H1 (cell line): ENCODE measurements at regions not wholly inside any gene's neighbourhood (a gene's known extent, or its start where the extent isn't known, plus 50 kb on each side); places are given as distances from the start of the nearest gene placed in this dataset.
"Not testable (repeated sequence)": the region's sequence is repeated elsewhere in the genome, so short reads cannot be mapped to it uniquely, and the experiment has no call there.

Experiments
- CTCF ChIA-PET: fragments of 300-600 bp; sonication (Branson Sonifier 250); formaldehyde crosslinking; loops from one replicate; lab custom pipeline; 2021; ENCODE audit not compliant: partially characterized antibody; lab: Charles Lee
- POLR2A ChIA-PET: fragments of 300-600 bp; sonication (Branson Sonifier 250); formaldehyde crosslinking; loops from one replicate; lab custom pipeline; 2021; ENCODE audit warnings: inconsistent platforms; ENCODE audit not compliant: partially characterized antibody; lab: Charles Lee
- DNase-seq, 2 experiments: peaks; one replicate each; pipeline versions ENCODE4 v3.0.0 to v3.0.0-alpha.2; 2010 to 2022; ENCODE audit warnings: low spot score in 2 of 2, low read depth in 1 of 2, mixed read lengths in 1 of 2
- FAIRE-seq: peaks from 2 replicates; lab custom pipeline; 2011; peaks lifted over from hg19 to GRCh38; lab: Jason Lieb, UNC
- H2AFZ ChIP-seq: 2 replicates; pipeline ENCODE4 v1.8.1; 2012; ENCODE audit warnings: low read length, inconsistent platforms
- H2AK5ac ChIP-seq: 2 replicates; pipeline ENCODE4 v1.6.1; 2013; ENCODE audit warnings: low read depth, low read length
- H2BK120ac ChIP-seq: replicated peaks from 2 replicates; pipeline ENCODE3; 2013; ENCODE audit warnings: low read depth, low read length, inconsistent platforms
- H2BK12ac ChIP-seq: 2 replicates; pipeline ENCODE4 v1.6.1; 2013; ENCODE audit warnings: low read depth, low read length
- H2BK15ac ChIP-seq: 2 replicates; pipeline ENCODE4 v1.6.1; 2013; ENCODE audit warnings: low read length
- H2BK20ac ChIP-seq: 2 replicates; pipeline ENCODE4 v1.6.1; 2013; ENCODE audit warnings: low read length
- H2BK5ac ChIP-seq: 2 replicates; pipeline ENCODE4 v1.6.1; 2013; ENCODE audit warnings: low read depth, low read length
- H3K14ac ChIP-seq: 2 replicates; pipeline ENCODE4 v1.6.1; 2013; ENCODE audit warnings: inconsistent platforms; ENCODE audit not compliant: insufficient read length
- H3K18ac ChIP-seq: 2 replicates; pipeline ENCODE4 v1.6.1; 2013; ENCODE audit warnings: low read length; ENCODE audit errors: extremely low read depth
- H3K23ac ChIP-seq: 2 replicates; pipeline ENCODE4 v1.6.1; 2013; ENCODE audit warnings: inconsistent platforms; ENCODE audit not compliant: insufficient read length
- H3K23me2 ChIP-seq: 2 replicates; pipeline ENCODE4 v1.6.1; 2013; ENCODE audit warnings: low read depth, low read length
- H3K27ac ChIP-seq: 2 replicates; pipeline ENCODE4 v1.6.1; 2011; ENCODE audit warnings: low read depth, low read length, inconsistent platforms
- H3K27me3 ChIP-seq, 4 experiments: replicated peaks in 1 of 4; 1 replicate in 1 of 4; 2 replicates in 3 of 4; pipeline versions ENCODE4 v1.6.1 to v1.8.1; 2011 to 2013; ENCODE audit warnings: low read length in 3 of 4, mild to moderate bottlenecking in 3 of 4, inconsistent platforms in 2 of 4, mixed read lengths in 2 of 4, moderate library complexity in 1 of 4; ENCODE audit not compliant: control insufficient read depth in 3 of 4, insufficient read depth in 3 of 4; ENCODE audit errors: extremely low read depth in 1 of 4
- H3K36me3 ChIP-seq, 4 experiments: 2 replicates each; pipeline versions ENCODE4 v1.6.1 to v1.8.1; 2011 to 2013; ENCODE audit warnings: mild to moderate bottlenecking in 4 of 4, low read length in 3 of 4, moderate library complexity in 2 of 4, control low read depth in 1 of 4, inconsistent platforms in 1 of 4; ENCODE audit not compliant: insufficient read depth in 4 of 4, control insufficient read depth in 2 of 4
- H3K4ac ChIP-seq: replicated peaks from 2 replicates; pipeline ENCODE3; 2013; ENCODE audit warnings: low read length, low read depth, mixed read lengths, inconsistent platforms; ENCODE audit not compliant: insufficient read length
- H3K4me1 ChIP-seq, 4 experiments: replicated peaks in 1 of 4; 1 replicate in 1 of 4; 2 replicates in 3 of 4; pipeline versions ENCODE4 v1.6.1 to v1.8.1; 2011 to 2013; ENCODE audit warnings: low read length in 3 of 4, inconsistent platforms in 2 of 4, mixed read lengths in 1 of 4; ENCODE audit not compliant: insufficient read depth in 4 of 4, control insufficient read depth in 3 of 4
- H3K4me2 ChIP-seq, 2 experiments: 2 replicates each; pipeline versions ENCODE4 v1.6.1 to v1.8.1; 2011 to 2013; ENCODE audit warnings: low read depth in 2 of 2, low read length in 2 of 2, control low read depth in 1 of 2, inconsistent platforms in 1 of 2, mild to moderate bottlenecking in 1 of 2; ENCODE audit not compliant: insufficient read depth in 1 of 2
- H3K4me3 ChIP-seq, 4 experiments: fragments of 200-600, 300-600 bp in 1 of 4; sonication (generic), shearing (Covaris generic), sonication (Bioruptor Twin) in 1 of 4; 2 replicates each; pipeline versions ENCODE4 v1.5.1 to v1.8.1; 2011 to 2016; ENCODE audit warnings: low read length in 4 of 4, low read depth in 3 of 4, control low read depth in 2 of 4, inconsistent platforms in 2 of 4, mild to moderate bottlenecking in 2 of 4, mixed read lengths in 1 of 4, moderate library complexity in 1 of 4; ENCODE audit not compliant: insufficient read depth in 2 of 4; ENCODE audit errors: extremely low read depth in 1 of 4
- H3K56ac ChIP-seq: replicated peaks from 2 replicates; pipeline ENCODE3; 2013; ENCODE audit warnings: low read depth, mild to moderate bottlenecking, mixed read lengths, low read length, inconsistent platforms; ENCODE audit not compliant: insufficient read length
- H3K79me1 ChIP-seq: 2 replicates; pipeline ENCODE4 v1.6.1; 2013; ENCODE audit warnings: low read depth, low read length, control low read depth
- H3K79me2 ChIP-seq, 2 experiments: 2 replicates each; pipeline versions ENCODE4 v1.6.1 to v1.8.1; 2012 to 2013; ENCODE audit warnings: low read length in 2 of 2, mild to moderate bottlenecking in 2 of 2, inconsistent platforms in 1 of 2; ENCODE audit not compliant: insufficient read depth in 2 of 2, control insufficient read depth in 1 of 2
- H3K9ac ChIP-seq, 4 experiments: replicated peaks in 1 of 4; 1 replicate in 1 of 4; 2 replicates in 3 of 4; pipeline versions ENCODE4 v1.6.1 to v1.8.1; 2011 to 2013; ENCODE audit warnings: low read depth in 3 of 4, low read length in 3 of 4, control low read depth in 2 of 4, mild to moderate bottlenecking in 2 of 4, moderate library complexity in 2 of 4, inconsistent platforms in 1 of 4; ENCODE audit errors: extremely low read depth in 1 of 4
- H3K9me3 ChIP-seq, 2 experiments: 2 replicates each; pipeline versions ENCODE4 v1.6.1 to v1.8.1; 2012 to 2013; ENCODE audit warnings: mild to moderate bottlenecking in 2 of 2, moderate library complexity in 2 of 2, control low read depth in 1 of 2, inconsistent platforms in 1 of 2, low read depth in 1 of 2, low read length in 1 of 2, mixed read lengths in 1 of 2; ENCODE audit not compliant: insufficient read depth in 2 of 2
- H4K20me1 ChIP-seq, 2 experiments: replicated peaks in 1 of 2; 2 replicates each; pipeline versions ENCODE3 to v1.8.1; 2011 to 2013; ENCODE audit warnings: inconsistent platforms in 2 of 2, low read length in 2 of 2, mild to moderate bottlenecking in 1 of 2; ENCODE audit not compliant: insufficient read depth in 2 of 2, control insufficient read depth in 1 of 2
- H4K5ac ChIP-seq: 2 replicates; pipeline ENCODE4 v1.6.1; 2013; ENCODE audit warnings: low read length, low read depth, mixed read lengths, inconsistent platforms; ENCODE audit not compliant: insufficient read length
- H4K8ac ChIP-seq: 2 replicates; pipeline ENCODE4 v1.8.0; 2013; ENCODE audit warnings: mild to moderate bottlenecking, moderate library complexity, low read length, inconsistent platforms; ENCODE audit not compliant: insufficient read depth; ENCODE audit errors: extremely low read depth
- H4K91ac ChIP-seq: replicated peaks from 2 replicates; pipeline ENCODE3; 2013; ENCODE audit warnings: low read length, mixed read lengths, inconsistent platforms; ENCODE audit not compliant: insufficient read length
- WGBS, 2 experiments: shearing (Covaris generic) in 1 of 2; methylation state at CpG; one replicate each; pipeline versions ENCODE4 v1.1.6 to v1.1.7; 2013 to 2015; ENCODE audit warnings: low lambda C conversion rate in 2 of 2, mixed read lengths in 2 of 2, inconsistent platforms in 1 of 2, low coverage in 1 of 2, missing lambda C conversion rate in 1 of 2; ENCODE audit not compliant: insufficient replicate concordance in 2 of 2, insufficient coverage in 1 of 2, insufficient read length in 1 of 2; ENCODE audit errors: extremely low coverage in 1 of 2, missing lambda C conversion rate in 1 of 2; 5-methylcytosine and 5-hydroxymethylcytosine counted together

- H3K9me3 ChIP-seq, H3K14ac ChIP-seq, H2BK120ac ChIP-seq, DNase-seq, H3K9ac ChIP-seq, H3K36me3 ChIP-seq, H3K79me1 ChIP-seq, H4K5ac ChIP-seq, H4K91ac ChIP-seq, H3K27me3 ChIP-seq, H4K20me1 ChIP-seq, FAIRE-seq, H4K8ac ChIP-seq, H3K4ac ChIP-seq, CTCF ChIA-PET, H2BK5ac ChIP-seq, H2BK12ac ChIP-seq, H3K23me2 ChIP-seq, POLR2A ChIA-PET, H2BK20ac ChIP-seq, H3K23ac ChIP-seq, H2AFZ ChIP-seq, H3K4me3 ChIP-seq, H3K79me2 ChIP-seq, H3K4me1 ChIP-seq, H2BK15ac ChIP-seq, H3K4me2 ChIP-seq, H3K18ac ChIP-seq, H3K56ac ChIP-seq, H3K27ac ChIP-seq, H2AK5ac ChIP-seq: not testable (repeated sequence)
- WGBS, 2 experiments, result 89% methylated on average over 2 of the region's 2 CpGs; no CpG with 5 or more reads in 1 of the 2 experiments
Measured at GRCh38 chr4:79807933-79808332, 265.1 kb downstream of the ANTXR2 start.
